Kidney epithelial cell (primary cell): ENCODE measurements at regions not wholly inside any gene's neighbourhood (a gene's known extent, or its start where the extent isn't known, plus 50 kb on each side); places are given as distances from the start of the nearest gene placed in this dataset.

Source experiments
- DNase-seq: peaks from one replicate; pipeline ENCODE4 v3.0.0-alpha.2; 2010; ENCODE audit warnings: low read depth
- H3K27me3 ChIP-seq: 2 replicates; pipeline ENCODE4 v1.6.0; 2011; ENCODE audit warnings: low read length; ENCODE audit not compliant: control insufficient read depth, insufficient read depth
- H3K36me3 ChIP-seq: 2 replicates; pipeline ENCODE4 v1.5.1; 2011; ENCODE audit warnings: low read length; ENCODE audit not compliant: control insufficient read depth, insufficient read depth
- H3K4me3 ChIP-seq: 2 replicates; pipeline ENCODE4 v1.5.1; 2011; ENCODE audit warnings: low read depth, mild to moderate bottlenecking, control low read depth, low read length
- CTCF ChIP-seq: IDR thresholded peaks from 2 replicates; pipeline ENCODE4 v1.5.1; 2011; ENCODE audit warnings: mild to moderate bottlenecking, moderate library complexity, low read length, control low read depth, inconsistent platforms; ENCODE audit not compliant: insufficient read depth, poor library complexity, severe bottlenecking

- TF ChIP-seq CTCF, result no peak
- no peak overlapping the region for H3K4me3 ChIP-seq
These were observed 94.0 kb upstream of the SALL1 start for GRCh38 chr16:51244887-51245657.

GRCh38 chr16:51243936-51244436 lies 92.9 kb upstream of the SALL1 start:
- peak; percentile 19 for DNase-seq

More at GRCh38 chr16:51244887-51245657, 94.0 kb upstream of the SALL1 start:
- no peak for DNase-seq
- no peaks in the 10 kb centered on the region for H3K36me3 ChIP-seq
- no peaks in the 10 kb centered on the region for H3K27me3 ChIP-seq

GRCh38 chr16:51242296-51242994 lies 91.4 kb upstream of the SALL1 start:
- no peaks in the 10 kb centered on the region for H3K36me3 ChIP-seq
- no peak for DNase-seq
- no peak overlapping the region for H3K4me3 ChIP-seq
- no peak for TF ChIP-seq CTCF
- no peaks in the 10 kb centered on the region for H3K27me3 ChIP-seq

More at GRCh38 chr16:51243936-51244436, 92.9 kb upstream of the SALL1 start:
- no peak for TF ChIP-seq CTCF
- H3K4me3 ChIP-seq, result no peak overlapping the region
- H3K27me3 ChIP-seq, result no peaks in the 10 kb centered on the region
- no peaks in the 10 kb centered on the region for H3K36me3 ChIP-seq

- no peak overlapping the region for H3K4me3 ChIP-seq
- no peaks in the 10 kb centered on the region for H3K27me3 ChIP-seq
- no peaks in the 10 kb centered on the region for H3K36me3 ChIP-seq
- DNase-seq, result no peak
- no peak for TF ChIP-seq CTCF
These were observed 88.1 kb upstream of the SALL1 start for GRCh38 chr16:51239196-51239595.

GRCh38 chr16:51237861-51238378 lies 86.8 kb upstream of the SALL1 start:
- no peaks in the 10 kb centered on the region for H3K27me3 ChIP-seq
- no peak for TF ChIP-seq CTCF
- no peak overlapping the region for H3K4me3 ChIP-seq
- no peak for DNase-seq
- H3K36me3 ChIP-seq, result no peaks in the 10 kb centered on the region
